SK-N-SH treated with all-trans-retinoic acid at 6 μM for 48 hours (cell line): ENCODE measurements at regions not wholly inside any gene's neighbourhood (a gene's known extent, or its start where the extent isn't known, plus 50 kb on each side); places are given as distances from the start of the nearest gene placed in this dataset.
"Not testable (repeated sequence)": the region's sequence is repeated elsewhere in the genome, so short reads cannot be mapped to it uniquely, and the experiment has no call there.

ENCODE experiments used
- ATAC-seq: fragments of 200-7000 bp; cut with Tn5 transposase; 3 replicates; pipeline ENCODE4 v1.9.1; 2020; ENCODE audit warnings: mild to moderate bottlenecking, moderate library complexity
- ARNTL ChIP-seq: fragments of 450-650 bp; formaldehyde crosslinking; IDR thresholded peaks from 2 replicates; pipeline ENCODE4 v1.5.0; 2020; ENCODE audit warnings: low read depth, mild to moderate bottlenecking, moderate library complexity, borderline replicate concordance
- BACH2 ChIP-seq: fragments of 250-450 bp; sonication (Bioruptor Pico); IDR thresholded peaks from 2 replicates; pipeline ENCODE4 v1.9.0; 2021; ENCODE audit warnings: mild to moderate bottlenecking, borderline replicate concordance
- CREB5 ChIP-seq: fragments of 250-450 bp; sonication (Bioruptor Pico); IDR thresholded peaks from 2 replicates; pipeline ENCODE4 v1.5.1; 2020; ENCODE audit warnings: low read depth, mild to moderate bottlenecking, moderate library complexity
- CSDC2 ChIP-seq: fragments of 250-450 bp; sonication (Bioruptor Pico); IDR thresholded peaks from 2 replicates; pipeline ENCODE4 v1.5.0; 2020; ENCODE audit warnings: mild to moderate bottlenecking, moderate library complexity
- CSRNP3 ChIP-seq: fragments of 250-450 bp; sonication (Bioruptor Pico); IDR thresholded peaks from 2 replicates; pipeline ENCODE4 v1.5.1; 2021; ENCODE audit warnings: mild to moderate bottlenecking, moderate library complexity
- ESRRG ChIP-seq: fragments of 250-450 bp; sonication (Bioruptor Pico); IDR thresholded peaks from 2 replicates; pipeline ENCODE4 v1.6.1; 2021; ENCODE audit warnings: mild to moderate bottlenecking
- ISL1 ChIP-seq: fragments of 250-450 bp; sonication (Bioruptor Pico); IDR thresholded peaks from 2 replicates; pipeline ENCODE4 v2.1.2; 2022; ENCODE audit warnings: mild to moderate bottlenecking, moderate library complexity
- PATZ1 ChIP-seq: fragments of 250-450 bp; sonication (Bioruptor Pico); IDR thresholded peaks from 2 replicates; pipeline ENCODE4 v1.8.0; 2020; ENCODE audit warnings: mild to moderate bottlenecking, moderate library complexity, borderline replicate concordance
- POU6F1 ChIP-seq: fragments of 250-450 bp; sonication (Bioruptor Pico); IDR thresholded peaks from 2 replicates; pipeline ENCODE4 v1.8.0; 2021; ENCODE audit warnings: low read depth, mild to moderate bottlenecking, moderate library complexity, borderline replicate concordance
- PPARA ChIP-seq: fragments of 250-450 bp; sonication (Bioruptor Pico); IDR thresholded peaks from 2 replicates; pipeline ENCODE4 v1.5.0; 2020; ENCODE audit warnings: mild to moderate bottlenecking, borderline replicate concordance
- RARB ChIP-seq: fragments of 250-450 bp; sonication (Bioruptor Pico); IDR thresholded peaks from 2 replicates; pipeline ENCODE4 v1.8.0; 2021; ENCODE audit warnings: mild to moderate bottlenecking, moderate library complexity
- SNAI2 ChIP-seq: fragments of 250-450 bp; sonication (Bioruptor Pico); IDR thresholded peaks from 2 replicates; pipeline ENCODE4 v1.5.0; 2020; ENCODE audit warnings: mild to moderate bottlenecking, moderate library complexity
- TCF4 ChIP-seq: fragments of 250-450 bp; sonication (Bioruptor Pico); IDR thresholded peaks from 2 replicates; pipeline ENCODE4 v1.8.0; 2021; ENCODE audit warnings: mild to moderate bottlenecking, moderate library complexity, borderline replicate concordance
- TOX ChIP-seq: fragments of 250-450 bp; sonication (Bioruptor Pico); IDR thresholded peaks from 2 replicates; pipeline ENCODE4 v1.8.0; 2021; ENCODE audit warnings: mild to moderate bottlenecking, moderate library complexity, borderline replicate concordance
- ZC3H10 ChIP-seq: fragments of 250-450 bp; sonication (Bioruptor Pico); IDR thresholded peaks from 2 replicates; pipeline ENCODE4 v1.5.1; 2021; ENCODE audit warnings: mild to moderate bottlenecking, moderate library complexity
- ZFP3 ChIP-seq: fragments of 250-450 bp; sonication (Bioruptor Pico); IDR thresholded peaks from 2 replicates; pipeline ENCODE4 v1.5.0; 2020; ENCODE audit warnings: mild to moderate bottlenecking, moderate library complexity
- ZNF565 ChIP-seq: fragments of 450-650 bp; formaldehyde crosslinking; conservative IDR thresholded peaks from 2 replicates; pipeline ENCODE4 v1.5.0; 2020; ENCODE audit warnings: low read depth, mild to moderate bottlenecking, moderate library complexity
- ZNF70 ChIP-seq: fragments of 450-650 bp; formaldehyde crosslinking; IDR thresholded peaks from 2 replicates; pipeline ENCODE4 v1.5.0; 2020; ENCODE audit warnings: mild to moderate bottlenecking, moderate library complexity
- ZNF8 ChIP-seq: fragments of 450-650 bp; formaldehyde crosslinking; IDR thresholded peaks from 2 replicates; pipeline ENCODE4 v1.5.0; 2020; ENCODE audit warnings: mild to moderate bottlenecking, moderate library complexity

GRCh38 chr6:90677440-90677839 is 90.6 kb upstream of the MAP3K7 start:
- ATAC-seq: no peak; the same call in 2 of the 3 replicates
- no peak for TF ChIP-seq SNAI2 (CRISPR knock-in tag)
- TF ChIP-seq RARB (CRISPR knock-in tag): no peak
- TF ChIP-seq ZNF565: no peak
- TF ChIP-seq ZNF70: no peak
- TF ChIP-seq PATZ1 (CRISPR knock-in tag): no peak
- TF ChIP-seq BACH2 (CRISPR knock-in tag): no peak
- TF ChIP-seq CSRNP3 (CRISPR knock-in tag): no peak

GRCh38 chr6:90676516-90677300 is 89.8 kb upstream of the MAP3K7 start:
- TF ChIP-seq ZNF8 (CRISPR knock-in tag): no peak
- no peak for TF ChIP-seq ZFP3 (CRISPR knock-in tag)
- TF ChIP-seq ISL1 (CRISPR knock-in tag): no peak
- TF ChIP-seq ZC3H10 (CRISPR knock-in tag): no peak
- TF ChIP-seq POU6F1 (CRISPR knock-in tag): no peak
- no peak for TF ChIP-seq CREB5 (CRISPR knock-in tag)
- ATAC-seq: no peak

- not testable (repeated sequence) for ATAC-seq
Measured at GRCh38 chr6:90675107-90675506, 88.2 kb upstream of the MAP3K7 start.

- not testable (repeated sequence) for ATAC-seq
Measured at GRCh38 chr6:90674077-90674476, 87.2 kb upstream of the MAP3K7 start.

- no peak for TF ChIP-seq SNAI2 (CRISPR knock-in tag)
- no peak for TF ChIP-seq PPARA (CRISPR knock-in tag)
- no peak for TF ChIP-seq CREB5 (CRISPR knock-in tag)
- no peak for TF ChIP-seq ARNTL (CRISPR knock-in tag)
- no peak for TF ChIP-seq CSDC2 (CRISPR knock-in tag)
- no peak for TF ChIP-seq POU6F1 (CRISPR knock-in tag)
- no peak for TF ChIP-seq CSRNP3 (CRISPR knock-in tag)
- no peak for TF ChIP-seq TOX (CRISPR knock-in tag)
- TF ChIP-seq TCF4 (CRISPR knock-in tag): no peak
- TF ChIP-seq ESRRG (CRISPR knock-in tag): no peak
- TF ChIP-seq ZFP3 (CRISPR knock-in tag): no peak
- TF ChIP-seq BACH2 (CRISPR knock-in tag): no peak
- ATAC-seq: no peak
Measured at GRCh38 chr6:90669846-90670245, 83.0 kb upstream of the MAP3K7 start.
